Neural cell (in vitro differentiated cells): ENCODE measurements at regions not wholly inside any gene's neighbourhood (a gene's known extent, or its start where the extent isn't known, plus 50 kb on each side); places are given as distances from the start of the nearest gene placed in this dataset.

Experiments used
- H2AFZ ChIP-seq: fragments of 200-600, 300-800 bp; sonication (generic), shearing (Covaris generic); 2 replicates; pipeline ENCODE4 v1.6.0; 2014; ENCODE audit warnings: low read depth, mild to moderate bottlenecking, antibody characterized with exemption, low read length, moderate library complexity
- H3F3A ChIP-seq: fragments of 200-600 bp; shearing (Covaris generic); 2 replicates; pipeline ENCODE4 v1.6.1; 2016; ENCODE audit warnings: mild to moderate bottlenecking, moderate library complexity, mixed read lengths, antibody characterized with exemption, low read length; ENCODE audit not compliant: insufficient read depth, poor library complexity, severe bottlenecking
- H3K27ac ChIP-seq: fragments of 200-600, 300-800 bp; sonication (generic), shearing (Covaris generic); 2 replicates; pipeline ENCODE4 v1.5.1; 2014; ENCODE audit warnings: mild to moderate bottlenecking, low read length, moderate library complexity
- H3K27me3 ChIP-seq: fragments of 300-800, 200-600 bp; sonication (generic), shearing (Covaris generic); 2 replicates; pipeline ENCODE4 v1.6.0; 2014; ENCODE audit warnings: mild to moderate bottlenecking, low read depth, low read length, moderate library complexity; ENCODE audit not compliant: insufficient read depth
- H3K36me3 ChIP-seq: fragments of 300-800, 200-600 bp; sonication (generic), shearing (Covaris generic); 2 replicates; pipeline ENCODE4 v1.5.1; 2014; ENCODE audit warnings: mild to moderate bottlenecking, antibody characterized with exemption, low read length, moderate library complexity; ENCODE audit not compliant: insufficient read depth
- H3K4me2 ChIP-seq: fragments of 300-800, 200-600 bp; sonication (generic), shearing (Covaris generic); 2 replicates; pipeline ENCODE4 v1.6.0; 2014; ENCODE audit warnings: mild to moderate bottlenecking, low read length
- H3K4me3 ChIP-seq: fragments of 300-800, 200-600 bp; sonication (generic), shearing (Covaris generic); 2 replicates; pipeline ENCODE4 v1.5.1; 2014; ENCODE audit warnings: mild to moderate bottlenecking, low read length, moderate library complexity
- H3K79me2 ChIP-seq: fragments of 200-600 bp; shearing (Covaris generic); replicated peaks from 2 replicates; pipeline ENCODE4 v1.6.0; 2014; ENCODE audit warnings: mild to moderate bottlenecking, low read length, moderate library complexity; ENCODE audit not compliant: insufficient read depth
- H3K9ac ChIP-seq: fragments of 300-800, 200-600 bp; sonication (generic), shearing (Covaris generic); 2 replicates; pipeline ENCODE4 v1.6.1; 2016; ENCODE audit warnings: mild to moderate bottlenecking, low read length, mixed read lengths
- H3K9me2 ChIP-seq: fragments of 200-600 bp; shearing (Covaris generic); 2 replicates; pipeline ENCODE4 v1.6.1; 2016; ENCODE audit warnings: mild to moderate bottlenecking, low read length, mixed read lengths; ENCODE audit not compliant: insufficient read depth
- H3K9me3 ChIP-seq: fragments of 200-600, 300-800 bp; sonication (generic), shearing (Covaris generic); 2 replicates; pipeline ENCODE4 v1.6.1; 2016; ENCODE audit warnings: mild to moderate bottlenecking, mixed run types, low read length, moderate library complexity, mixed read lengths
- H4K20me1 ChIP-seq: fragments of 200-600 bp; shearing (Covaris generic); 2 replicates; pipeline ENCODE4 v1.6.1; 2016; ENCODE audit warnings: mild to moderate bottlenecking, mixed run types; ENCODE audit not compliant: insufficient read depth
- CTCF ChIP-seq: fragments of 450-650 bp; IDR thresholded peaks from 2 replicates; pipeline ENCODE4 v1.5.1; 2014; ENCODE audit warnings: antibody characterized with exemption, mild to moderate bottlenecking, moderate library complexity; ENCODE audit not compliant: poor library complexity, severe bottlenecking
- EP300 ChIP-seq: fragments of 450-650 bp; conservative IDR thresholded peaks from 2 replicates; pipeline ENCODE4 v1.6.1; 2014; ENCODE audit warnings: antibody characterized with exemption, mild to moderate bottlenecking, moderate library complexity; ENCODE audit not compliant: poor library complexity, severe bottlenecking
- EZH2 ChIP-seq: fragments of 200-600, 300-800 bp; shearing (Covaris generic), sonication (generic); IDR thresholded peaks from 2 replicates; pipeline ENCODE4 v1.6.1; 2014; ENCODE audit warnings: antibody characterized with exemption, low read length, borderline replicate concordance, mild to moderate bottlenecking; ENCODE audit not compliant: insufficient read depth, poor library complexity, severe bottlenecking
- MXI1 ChIP-seq: fragments of 450-650 bp; conservative IDR thresholded peaks from 2 replicates; pipeline ENCODE4 v1.6.1; 2014; ENCODE audit warnings: antibody characterized with exemption, mild to moderate bottlenecking; ENCODE audit not compliant: poor library complexity, severe bottlenecking
- POLR2AphosphoS5 ChIP-seq: IDR thresholded peaks from 2 replicates; pipeline ENCODE4 v1.6.1; 2012
- RAD21 ChIP-seq: fragments of 450-650 bp; conservative IDR thresholded peaks from 2 replicates; pipeline ENCODE4 v1.6.1; 2014; ENCODE audit warnings: antibody characterized with exemption, mild to moderate bottlenecking, moderate library complexity
- REST ChIP-seq: IDR thresholded peaks from 2 replicates; pipeline ENCODE4 v1.6.1; 2012; ENCODE audit warnings: borderline replicate concordance
- SMC3 ChIP-seq: fragments of 450-650 bp; conservative IDR thresholded peaks from 2 replicates; pipeline ENCODE4 v1.6.1; 2014; ENCODE audit warnings: antibody characterized with exemption, mild to moderate bottlenecking, moderate library complexity; ENCODE audit not compliant: poor library complexity
- TAF1 ChIP-seq: IDR thresholded peaks from 2 replicates; pipeline ENCODE4 v1.6.1; 2012; ENCODE audit warnings: low read depth

GRCh38 chr12:116384175-116384574, 106.7 kb upstream of the MED13L start:
- Histone ChIP-seq H3K4me3 (no peak overlapping the region), H3K27me3 (no peaks in the 10 kb centered on the region), H3K4me2 (no peak overlapping the region), H3K9ac (no peak overlapping the region), H2AFZ (no peak overlapping the region), H3K9me2 (no peaks in the 10 kb centered on the region), H3K9me3 (no peaks in the 10 kb centered on the region), H3K79me2 (no peaks in the 10 kb centered on the region), H4K20me1 (no peaks in the 10 kb centered on the region), H3K36me3 (no peaks in the 10 kb centered on the region), H3F3A (no peaks in the 10 kb centered on the region), H3K27ac (no peak overlapping the region)
- TF ChIP-seq EZH2: no peak
- TF ChIP-seq SMC3: no peak
- no peak for TF ChIP-seq REST
- TF ChIP-seq MXI1: no peak
- TF ChIP-seq CTCF: no peak
- TF ChIP-seq TAF1: no peak
- no peak for TF ChIP-seq EP300
- TF ChIP-seq RAD21: no peak
- TF ChIP-seq POLR2AphosphoS5: no peak

GRCh38 chr12:116384691-116385485, 107.4 kb upstream of the MED13L start:
- no peaks in the 10 kb centered on the region for H4K20me1 ChIP-seq
- no peaks in the 10 kb centered on the region for H3K9me3 ChIP-seq
- no peak overlapping the region for H3K27ac ChIP-seq
- TF ChIP-seq CTCF (no peak), TAF1 (no peak), EP300 (no peak), SMC3 (no peak), REST (no peak), EZH2 (no peak), POLR2AphosphoS5 (no peak), MXI1 (no peak), RAD21 (no peak)
- H3K9me2 ChIP-seq: no peaks in the 10 kb centered on the region
- H3K27me3 ChIP-seq: no peaks in the 10 kb centered on the region
- no peak overlapping the region for H3K4me2 ChIP-seq
- no peaks in the 10 kb centered on the region for H3K79me2 ChIP-seq
- H3K9ac ChIP-seq: no peak overlapping the region
- no peak overlapping the region for H3K4me3 ChIP-seq
- no peaks in the 10 kb centered on the region for H3K36me3 ChIP-seq
- H2AFZ ChIP-seq: no peak overlapping the region
- H3F3A ChIP-seq: no peaks in the 10 kb centered on the region
